PC-9 (cell line): ENCODE measurements at regions not wholly inside any gene's neighbourhood (a gene's known extent, or its start where the extent isn't known, plus 50 kb on each side); places are given as distances from the start of the nearest gene placed in this dataset.

Experiments
- BruUV-seq: library from RNA; stranded (reverse); fragments of 400-500 nt; replicated peaks from 2 replicates; lab custom pipeline; 2021; lab: Mats Ljungman, UMichigan
- CTCF ChIA-PET: fragments of 300-600 bp; sonication (Branson Sonifier 250); formaldehyde crosslinking; loops from one replicate; lab custom pipeline; 2022; ENCODE audit warnings: antibody characterized with exemption; lab: Charles Lee
- POLR2A ChIA-PET: fragments of 300-600 bp; sonication (Branson Sonifier 250); formaldehyde crosslinking; loops from one replicate; lab custom pipeline; 2022; ENCODE audit warnings: antibody characterized with exemption; ENCODE audit not compliant: unreplicated experiment; lab: Charles Lee
- DNase-seq, 2 experiments: peaks; one replicate each; pipeline versions ENCODE4 v3.0.0 to v3.0.0-alpha.2; 2015 to 2022; ENCODE audit warnings: mixed read lengths in 1 of 2
- H2AFZ ChIP-seq: fragments of 200-600 bp; sonication (generic); 2 replicates; pipeline ENCODE4 v1.8.1; 2017; ENCODE audit warnings: antibody characterized with exemption
- H3F3A ChIP-seq: fragments of 200-600 bp; sonication (generic); 2 replicates; pipeline ENCODE4 v1.8.1; 2017; ENCODE audit warnings: antibody characterized with exemption, mild to moderate bottlenecking, low read depth; ENCODE audit not compliant: insufficient read depth
- H3K27ac ChIP-seq: fragments of 200-600 bp; sonication (generic); 2 replicates; pipeline ENCODE4 v1.6.1; 2016; ENCODE audit warnings: mixed run types
- H3K27me3 ChIP-seq: fragments of 200-600 bp; sonication (generic); 2 replicates; pipeline ENCODE4 v1.6.1; 2016; ENCODE audit warnings: low read depth, mixed run types; ENCODE audit not compliant: insufficient read depth
- H3K36me3 ChIP-seq: fragments of 200-600 bp; sonication (generic); 2 replicates; pipeline ENCODE4 v1.6.1; 2016; ENCODE audit warnings: low read depth, mixed run types
- H3K4me1 ChIP-seq: fragments of 200-600 bp; sonication (generic); replicated peaks from 2 replicates; pipeline ENCODE4 v1.6.1; 2016; ENCODE audit warnings: mixed run types; ENCODE audit not compliant: insufficient read depth
- H3K4me2 ChIP-seq: fragments of 200-600 bp; sonication (generic); 2 replicates; pipeline ENCODE4 v1.6.1; 2017; ENCODE audit warnings: mixed run types
- H3K4me3 ChIP-seq: fragments of 200-600 bp; sonication (generic); 2 replicates; pipeline ENCODE4 v1.6.1; 2016; ENCODE audit warnings: mixed run types
- H3K79me2 ChIP-seq: fragments of 200-600 bp; sonication (generic); 2 replicates; pipeline ENCODE4 v1.6.1; 2017; ENCODE audit warnings: low read depth, mixed run types
- H3K9me2 ChIP-seq: fragments of 200-600 bp; sonication (generic); 2 replicates; pipeline ENCODE4 v1.8.1; 2017; ENCODE audit warnings: mild to moderate bottlenecking; ENCODE audit not compliant: insufficient read depth
- H3K9me3 ChIP-seq: fragments of 200-600 bp; sonication (generic); 2 replicates; pipeline ENCODE4 v1.8.1; 2016; ENCODE audit warnings: low read depth; ENCODE audit not compliant: insufficient read depth
- H4K20me1 ChIP-seq: fragments of 200-600 bp; sonication (generic); 2 replicates; pipeline ENCODE4 v1.8.1; 2017; ENCODE audit not compliant: insufficient read depth
- CTCF ChIP-seq: fragments of 200-600 bp; sonication (generic); conservative IDR thresholded peaks from 2 replicates; pipeline ENCODE4 v1.6.1; 2017; ENCODE audit warnings: mixed run types, antibody characterized with exemption, mild to moderate bottlenecking, moderate library complexity
- EZH2 ChIP-seq: fragments of 200-600 bp; sonication (generic); IDR thresholded peaks from 2 replicates; pipeline ENCODE4 v1.8.0; 2017; ENCODE audit warnings: antibody characterized with exemption, low read depth
- intact Hi-C: fragments of 100-400 bp; cut with micrococcal nuclease; formaldehyde crosslinking; loops from one replicate; pipeline ENCODE4 v1.10.0; 2022; ENCODE audit not compliant: unreplicated experiment

- POLR2A ChIA-PET: no interaction called here
- no peaks in the 10 kb centered on the region for H3K9me2 ChIP-seq
- no peaks in the 10 kb centered on the region for H3F3A ChIP-seq
- no peak for DNase-seq
- H3K36me3 ChIP-seq: no peaks in the 10 kb centered on the region
- no peaks in the 10 kb centered on the region for H3K4me1 ChIP-seq
- no peaks in the 10 kb centered on the region for H3K9me3 ChIP-seq
- no peak for TF ChIP-seq CTCF
- no peak for TF ChIP-seq EZH2
- H3K79me2 ChIP-seq: no peaks in the 10 kb centered on the region
- H3K27ac ChIP-seq: no peak overlapping the region
- H3K4me2 ChIP-seq: no peak overlapping the region
- CTCF ChIA-PET: no interaction called here
- no peak overlapping the region for H3K4me3 ChIP-seq
- no TSS peak for BruUV-seq
- H3K27me3 ChIP-seq: no peaks in the 10 kb centered on the region
- H4K20me1 ChIP-seq: no peaks in the 10 kb centered on the region
- intact Hi-C loops: no loop called here
- no peak overlapping the region for H2AFZ ChIP-seq
These were observed 969.1 kb upstream of the CDH8 start for GRCh38 chr16:63005356-63005755.

DNA sequence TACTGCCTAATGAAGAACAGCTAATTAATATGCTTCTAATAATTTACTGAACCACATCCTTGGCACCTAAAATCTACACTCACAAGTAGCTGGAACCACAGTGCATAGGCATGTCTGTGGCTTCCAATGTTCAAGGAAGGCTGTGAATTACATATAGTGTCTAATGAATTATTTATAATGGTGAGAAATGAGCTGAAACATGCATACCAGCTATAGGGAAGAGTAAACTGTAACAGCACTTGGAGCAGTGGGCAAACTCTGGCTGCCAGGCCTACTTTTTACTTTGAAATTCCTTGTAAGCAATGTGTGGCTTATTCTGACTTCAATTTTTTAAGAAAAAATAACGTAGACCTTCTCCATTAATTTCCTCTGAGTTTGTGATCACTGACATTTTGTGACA, 953.2 kb upstream of the CDH8 start:
- H3F3A ChIP-seq: no peaks in the 10 kb centered on the region
- no peaks in the 10 kb centered on the region for H3K9me2 ChIP-seq
- DNase-seq: no peak
- H4K20me1 ChIP-seq: no peaks in the 10 kb centered on the region
- H3K4me2 ChIP-seq: no peak overlapping the region
- H3K9me3 ChIP-seq: no peaks in the 10 kb centered on the region
- no peak overlapping the region for H3K4me3 ChIP-seq
- intact Hi-C loops: no loop called here
- no TSS peak for BruUV-seq
- no peaks in the 10 kb centered on the region for H3K79me2 ChIP-seq
- H2AFZ ChIP-seq: no peak overlapping the region
- H3K27me3 ChIP-seq: peaks cover 10% of the 10 kb centered on the region
- TF ChIP-seq CTCF: no peak
- no peak for TF ChIP-seq EZH2
- H3K4me1 ChIP-seq: no peaks in the 10 kb centered on the region
- ChIA-PET CTCF (no interaction called here), POLR2A (no interaction called here)
- H3K36me3 ChIP-seq: no peaks in the 10 kb centered on the region
- H3K27ac ChIP-seq: no peak overlapping the region

- Histone ChIP-seq H3K27ac (no peak overlapping the region), H3K4me1 (no peaks in the 10 kb centered on the region), H3K4me3 (no peak overlapping the region), H4K20me1 (no peaks in the 10 kb centered on the region), H3K79me2 (no peaks in the 10 kb centered on the region), H3K9me2 (no peaks in the 10 kb centered on the region), H3K36me3 (no peaks in the 10 kb centered on the region), H2AFZ (no peak overlapping the region), H3F3A (no peaks in the 10 kb centered on the region), H3K4me2 (no peak overlapping the region), H3K27me3 (peaks cover 29% of the 10 kb centered on the region), H3K9me3 (no peaks in the 10 kb centered on the region)
- intact Hi-C loops: no loop called here
- no TSS peak for BruUV-seq
- POLR2A ChIA-PET: no interaction called here
- TF ChIP-seq CTCF: no peak
- TF ChIP-seq EZH2: no peak
- no peak for DNase-seq
- CTCF ChIA-PET: no interaction called here
These were observed 949.5 kb upstream of the CDH8 start for GRCh38 chr16:62985722-62986121.
